ENCODE measurements at regions not wholly inside any gene's neighbourhood (a gene's known extent, or its start where the extent isn't known, plus 50 kb on each side); places are given as distances from the start of the nearest gene placed in this dataset.

DNA sequence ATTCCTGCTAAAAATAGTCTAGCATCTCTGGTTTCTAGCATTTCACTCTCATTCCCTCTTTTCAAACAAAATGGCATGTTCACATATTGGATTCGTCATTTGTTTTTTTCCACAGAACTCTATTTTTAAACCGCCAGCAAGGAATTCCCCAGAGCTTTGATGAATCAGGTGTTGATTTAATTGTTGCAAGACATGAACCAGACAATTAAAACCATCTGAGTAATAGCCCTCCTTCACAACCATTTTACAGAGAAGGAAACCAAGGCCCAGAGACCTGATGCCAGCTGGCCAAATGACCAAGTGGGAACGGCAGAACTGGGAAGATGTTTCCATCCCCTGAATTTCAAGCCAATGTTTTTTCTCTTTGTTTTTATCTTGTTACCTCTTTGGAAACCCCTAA, 167.0 kb downstream of the CAAP1 start:
- DNase-seq (ENCODE audit: low read depth), result no peak
- H3K4me3 ChIP-seq (ENCODE audit: control insufficient read depth, low read depth, low read length), result no peak overlapping the region
- TF ChIP-seq, protein P1, sequence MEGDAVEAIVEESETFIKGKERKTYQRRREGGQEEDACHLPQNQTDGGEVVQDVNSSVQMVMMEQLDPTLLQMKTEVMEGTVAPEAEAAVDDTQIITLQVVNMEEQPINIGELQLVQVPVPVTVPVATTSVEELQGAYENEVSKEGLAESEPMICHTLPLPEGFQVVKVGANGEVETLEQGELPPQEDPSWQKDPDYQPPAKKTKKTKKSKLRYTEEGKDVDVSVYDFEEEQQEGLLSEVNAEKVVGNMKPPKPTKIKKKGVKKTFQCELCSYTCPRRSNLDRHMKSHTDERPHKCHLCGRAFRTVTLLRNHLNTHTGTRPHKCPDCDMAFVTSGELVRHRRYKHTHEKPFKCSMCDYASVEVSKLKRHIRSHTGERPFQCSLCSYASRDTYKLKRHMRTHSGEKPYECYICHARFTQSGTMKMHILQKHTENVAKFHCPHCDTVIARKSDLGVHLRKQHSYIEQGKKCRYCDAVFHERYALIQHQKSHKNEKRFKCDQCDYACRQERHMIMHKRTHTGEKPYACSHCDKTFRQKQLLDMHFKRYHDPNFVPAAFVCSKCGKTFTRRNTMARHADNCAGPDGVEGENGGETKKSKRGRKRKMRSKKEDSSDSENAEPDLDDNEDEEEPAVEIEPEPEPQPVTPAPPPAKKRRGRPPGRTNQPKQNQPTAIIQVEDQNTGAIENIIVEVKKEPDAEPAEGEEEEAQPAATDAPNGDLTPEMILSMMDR (IDR thresholded peaks at IDR 0.05; ENCODE audit: control insufficient read depth, insufficient read depth, low read depth, low read length, missing control alignments), result no peak

DNA sequence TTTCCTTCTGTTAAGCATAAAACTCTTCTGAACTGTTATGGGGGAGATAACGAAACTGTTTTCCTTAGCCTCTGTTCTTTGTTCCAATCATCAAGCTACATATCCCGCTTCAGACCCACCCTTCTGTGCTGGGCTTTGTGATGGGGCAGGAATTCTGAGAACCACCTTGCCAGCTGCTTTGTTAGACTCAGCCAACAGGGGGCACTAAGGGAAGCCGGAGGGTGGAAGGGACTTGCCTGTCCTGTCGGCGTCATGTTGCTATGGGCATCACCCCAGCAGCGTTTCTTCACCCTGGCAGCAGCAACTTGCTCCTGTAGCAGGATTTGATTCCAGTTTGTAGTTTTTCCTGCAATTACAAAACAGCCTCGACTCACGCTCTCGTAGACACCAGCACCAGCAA, 169.1 kb downstream of the CAAP1 start:
- TF ChIP-seq, protein P1 (IDR thresholded peaks at IDR 0.05; ENCODE audit: control insufficient read depth, insufficient read depth, low read depth, low read length, missing control alignments), result peak; percentile 52
- no peak for DNase-seq (ENCODE audit: low read depth)
- H3K4me3 ChIP-seq (ENCODE audit: control insufficient read depth, low read depth, low read length), result no peak overlapping the region

DNA sequence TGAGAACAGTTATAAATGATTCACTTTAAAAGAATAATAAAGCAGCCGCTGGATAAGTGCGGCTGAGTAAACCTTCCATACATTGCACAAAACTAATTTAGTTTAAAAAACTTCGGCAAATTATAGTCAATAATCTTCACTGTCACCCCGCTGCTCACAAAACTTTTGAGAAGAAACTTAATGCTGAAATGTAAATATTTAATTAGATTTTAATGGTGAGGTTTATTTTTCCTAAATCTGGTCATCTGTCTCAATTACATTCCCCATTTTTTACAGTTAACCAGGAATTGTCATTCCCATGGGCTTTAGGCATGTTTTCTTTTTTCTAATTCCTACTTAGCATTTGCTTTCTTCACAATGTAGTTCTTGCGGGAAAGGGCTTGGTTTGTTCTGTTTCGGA, 169.8 kb downstream of the CAAP1 start:
- H3K4me3 ChIP-seq (ENCODE audit: control insufficient read depth, low read depth, low read length), result no peak overlapping the region
- TF ChIP-seq, protein P1 (IDR thresholded peaks at IDR 0.05; ENCODE audit: control insufficient read depth, insufficient read depth, low read depth, low read length, missing control alignments), result no peak
- no peak for DNase-seq (ENCODE audit: low read depth)

GRCh38 chr9:26710008-26710407, 182.6 kb downstream of the CAAP1 start:
- H3K4me3 ChIP-seq (ENCODE audit: control insufficient read depth, low read depth, low read length), result no peak overlapping the region
- TF ChIP-seq, protein P1 (IDR thresholded peaks at IDR 0.05; ENCODE audit: control insufficient read depth, insufficient read depth, low read depth, low read length, missing control alignments), result no peak
- DNase-seq (ENCODE audit: low read depth), result no peak

DNA sequence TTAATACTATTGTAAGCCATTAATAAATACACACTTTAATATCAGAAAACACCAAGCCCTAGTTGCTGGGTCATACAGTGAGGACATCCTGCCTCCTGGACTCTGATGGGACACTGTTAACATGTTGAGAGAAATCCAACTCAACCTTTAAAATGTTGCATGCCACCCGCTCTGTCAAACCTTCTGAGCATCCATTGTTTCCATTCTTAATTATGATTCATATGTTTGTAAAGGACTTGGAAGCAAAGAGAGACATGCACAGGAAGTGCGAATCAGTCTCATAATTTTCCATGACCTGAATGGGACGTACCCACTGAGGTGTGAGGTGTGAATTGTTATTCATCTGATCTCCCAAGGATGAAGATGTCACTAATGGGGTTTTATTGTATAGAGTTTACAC, 186.4 kb downstream of the CAAP1 start:
- DNase-seq (ENCODE audit: low read depth), result no peak
- no peak overlapping the region for H3K4me3 ChIP-seq (ENCODE audit: control insufficient read depth, low read depth, low read length)
- TF ChIP-seq, protein P1 (IDR thresholded peaks at IDR 0.05; ENCODE audit: control insufficient read depth, insufficient read depth, low read depth, low read length, missing control alignments), result no peak

GRCh38 chr9:26695298-26695622, 197.3 kb downstream of the CAAP1 start:
- no peak for DNase-seq (ENCODE audit: low read depth)
- no peak overlapping the region for H3K4me3 ChIP-seq (ENCODE audit: control insufficient read depth, low read depth, low read length)
- TF ChIP-seq, protein P1 (IDR thresholded peaks at IDR 0.05; ENCODE audit: control insufficient read depth, insufficient read depth, low read depth, low read length, missing control alignments), result no peak

Measured in AG09309 (cell line).